ENCODE measurements at regions not wholly inside any gene's neighbourhood (a gene's known extent, or its start where the extent isn't known, plus 50 kb on each side); places are given as distances from the start of the nearest gene placed in this dataset.

GRCh38 chr5:67360047-67360446 lies 163.4 kb upstream of the CD180 start:
- no peak for TF ChIP-seq POLR2AphosphoS5 (IDR thresholded peaks at IDR 0.05; ENCODE audit: low read depth, low read length)
- TF ChIP-seq TAF1 (IDR thresholded peaks at IDR 0.05; ENCODE audit: borderline replicate concordance, low read depth, low read length): no peak
- no peak for TF ChIP-seq POLR2A (IDR thresholded peaks at IDR 0.05; ENCODE audit: low read depth, low read length)
- DNase-seq (ENCODE audit: insufficient read length): no peak
- FAIRE-seq: no peak

GRCh38 chr5:67358186-67358585 lies 161.6 kb upstream of the CD180 start:
- DNase-seq (ENCODE audit: insufficient read length) (no peak), FAIRE-seq (no peak)
- no peak for TF ChIP-seq POLR2A (IDR thresholded peaks at IDR 0.05; ENCODE audit: low read depth, low read length)
- TF ChIP-seq TAF1 (IDR thresholded peaks at IDR 0.05; ENCODE audit: borderline replicate concordance, low read depth, low read length): no peak
- TF ChIP-seq POLR2AphosphoS5 (IDR thresholded peaks at IDR 0.05; ENCODE audit: low read depth, low read length): no peak

GRCh38 chr5:67355120-67355713 lies 158.6 kb upstream of the CD180 start:
- TF ChIP-seq POLR2A (IDR thresholded peaks at IDR 0.05; ENCODE audit: low read depth, low read length): no peak
- TF ChIP-seq POLR2AphosphoS5 (IDR thresholded peaks at IDR 0.05; ENCODE audit: low read depth, low read length): no peak
- no peak for TF ChIP-seq TAF1 (IDR thresholded peaks at IDR 0.05; ENCODE audit: borderline replicate concordance, low read depth, low read length)
- no peak for FAIRE-seq
- DNase-seq (ENCODE audit: insufficient read length): no peak

DNA sequence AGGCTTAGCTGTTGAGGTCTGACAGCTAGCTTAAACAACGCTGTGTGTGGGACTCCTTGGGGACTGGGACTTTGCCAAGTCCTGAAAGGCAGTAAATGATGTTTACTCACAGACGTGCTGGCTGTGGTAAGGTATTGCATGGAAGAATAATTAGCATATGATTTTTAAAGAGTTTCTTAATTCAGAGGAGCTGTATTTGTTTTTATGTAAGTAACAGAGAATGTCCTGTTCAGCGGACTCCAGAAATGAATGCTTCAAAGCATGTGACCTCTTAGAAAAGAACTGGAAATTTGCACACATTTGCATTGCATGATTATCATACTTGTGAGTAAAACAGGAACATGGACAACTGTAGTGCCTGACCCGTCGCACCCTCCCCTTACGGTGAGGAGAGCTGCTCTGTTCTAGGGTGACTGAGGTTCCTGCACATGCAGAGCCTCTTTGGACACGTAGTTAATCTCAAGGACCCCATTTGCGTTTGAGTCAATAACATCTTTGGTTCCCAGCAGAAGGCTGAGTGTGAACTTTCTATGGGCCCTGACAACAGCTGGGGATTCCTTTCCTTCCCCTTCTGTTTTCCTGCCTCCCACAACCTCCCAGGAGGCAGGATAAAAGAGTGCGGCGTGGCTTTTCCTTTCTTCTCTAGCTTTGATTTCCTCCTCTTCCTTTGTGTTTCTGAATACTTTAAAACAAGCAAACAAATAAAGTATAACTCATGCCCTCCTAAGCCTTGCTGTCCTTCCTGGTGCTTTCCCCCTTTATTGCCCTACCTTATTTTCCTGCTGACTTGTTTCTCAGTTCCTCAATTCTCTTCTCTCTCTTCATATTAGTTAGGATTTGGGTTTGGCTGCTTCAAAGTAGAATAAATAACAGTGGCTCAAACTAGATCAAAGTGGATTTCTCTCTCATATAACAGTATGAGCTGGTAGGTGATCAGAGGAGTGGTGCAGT lies 157.2 kb upstream of the CD180 start:
- TF ChIP-seq POLR2AphosphoS5 (IDR thresholded peaks at IDR 0.05; ENCODE audit: low read depth, low read length): no peak
- no peak for TF ChIP-seq POLR2A (IDR thresholded peaks at IDR 0.05; ENCODE audit: low read depth, low read length)
- TF ChIP-seq TAF1 (IDR thresholded peaks at IDR 0.05; ENCODE audit: borderline replicate concordance, low read depth, low read length): no peak
- DNase-seq (ENCODE audit: insufficient read length): no peak
- FAIRE-seq: no peak

GRCh38 chr5:67350618-67351201 lies 154.1 kb upstream of the CD180 start:
- no peak for TF ChIP-seq POLR2AphosphoS5 (IDR thresholded peaks at IDR 0.05; ENCODE audit: low read depth, low read length)
- no peak for TF ChIP-seq TAF1 (IDR thresholded peaks at IDR 0.05; ENCODE audit: borderline replicate concordance, low read depth, low read length)
- no peak for TF ChIP-seq POLR2A (IDR thresholded peaks at IDR 0.05; ENCODE audit: low read depth, low read length)
- no peak for FAIRE-seq
- no peak for DNase-seq (ENCODE audit: insufficient read length)

- FAIRE-seq: no peak
- DNase-seq (ENCODE audit: insufficient read length): no peak
- TF ChIP-seq POLR2A (IDR thresholded peaks at IDR 0.05; ENCODE audit: low read depth, low read length) (no peak), POLR2AphosphoS5 (IDR thresholded peaks at IDR 0.05; ENCODE audit: low read depth, low read length) (no peak), TAF1 (IDR thresholded peaks at IDR 0.05; ENCODE audit: borderline replicate concordance, low read depth, low read length) (no peak)
Measured at GRCh38 chr5:67350185-67350584, 153.6 kb upstream of the CD180 start.

GRCh38 chr5:67347821-67348220 lies 151.2 kb upstream of the CD180 start:
- no peak for TF ChIP-seq POLR2A (IDR thresholded peaks at IDR 0.05; ENCODE audit: low read depth, low read length)
- TF ChIP-seq POLR2AphosphoS5 (IDR thresholded peaks at IDR 0.05; ENCODE audit: low read depth, low read length): no peak
- no peak for TF ChIP-seq TAF1 (IDR thresholded peaks at IDR 0.05; ENCODE audit: borderline replicate concordance, low read depth, low read length)
- FAIRE-seq (no peak), DNase-seq (ENCODE audit: insufficient read length) (no peak)

DNA sequence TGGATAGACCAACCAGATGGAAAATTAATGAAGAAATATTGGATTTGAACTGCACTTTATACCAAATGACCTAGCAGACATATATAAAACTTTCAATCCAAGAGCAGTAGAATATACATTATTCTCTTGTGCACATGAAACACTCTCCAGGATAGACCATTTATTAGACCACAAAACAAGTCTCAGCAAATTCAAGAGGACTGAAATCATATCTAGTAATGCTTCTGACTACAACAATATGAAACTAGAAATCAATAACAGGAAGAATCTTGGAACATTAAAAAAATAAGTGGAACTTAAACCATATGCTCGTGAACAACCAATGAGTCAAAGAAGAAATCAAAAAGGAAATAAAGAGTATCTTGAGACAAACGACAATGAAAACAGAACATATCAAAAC lies 150.0 kb upstream of the CD180 start:
- no peak for FAIRE-seq
- DNase-seq (ENCODE audit: insufficient read length): no peak
- TF ChIP-seq TAF1 (IDR thresholded peaks at IDR 0.05; ENCODE audit: borderline replicate concordance, low read depth, low read length) (no peak), POLR2A (IDR thresholded peaks at IDR 0.05; ENCODE audit: low read depth, low read length) (no peak), POLR2AphosphoS5 (IDR thresholded peaks at IDR 0.05; ENCODE audit: low read depth, low read length) (no peak)

DNA sequence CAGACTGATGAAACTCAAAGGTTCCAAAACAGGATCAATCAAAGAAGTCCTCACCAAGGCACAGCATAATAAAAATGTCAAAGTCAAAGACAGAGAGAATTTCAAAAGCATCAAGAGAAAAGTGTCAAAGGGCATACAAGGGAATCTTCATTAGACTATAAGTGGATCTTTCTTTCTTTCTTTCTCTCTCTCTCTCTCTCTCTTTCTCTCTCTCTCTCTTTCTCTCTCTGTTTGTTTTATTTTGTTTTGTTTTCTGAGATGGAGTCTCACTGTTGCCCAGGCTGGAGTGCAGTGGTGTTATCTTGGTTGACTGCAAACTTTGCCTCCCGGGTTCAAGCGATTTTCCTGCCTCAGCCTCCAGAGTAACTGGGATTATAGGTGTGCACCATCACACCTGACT lies 148.3 kb upstream of the CD180 start:
- DNase-seq (ENCODE audit: insufficient read length) (no peak), FAIRE-seq (no peak)
- TF ChIP-seq POLR2AphosphoS5 (IDR thresholded peaks at IDR 0.05; ENCODE audit: low read depth, low read length) (no peak), TAF1 (IDR thresholded peaks at IDR 0.05; ENCODE audit: borderline replicate concordance, low read depth, low read length) (no peak), POLR2A (IDR thresholded peaks at IDR 0.05; ENCODE audit: low read depth, low read length) (no peak)

- FAIRE-seq: no peak
- no peak for TF ChIP-seq POLR2A (IDR thresholded peaks at IDR 0.05; ENCODE audit: low read depth, low read length)
- TF ChIP-seq TAF1 (IDR thresholded peaks at IDR 0.05; ENCODE audit: borderline replicate concordance, low read depth, low read length): no peak
- TF ChIP-seq POLR2AphosphoS5 (IDR thresholded peaks at IDR 0.05; ENCODE audit: low read depth, low read length): no peak
Measured at GRCh38 chr5:67343835-67344234, 147.2 kb upstream of the CD180 start.

GRCh38 chr5:67341478-67341877 lies 144.9 kb upstream of the CD180 start:
- no peak for FAIRE-seq
- no peak for TF ChIP-seq TAF1 (IDR thresholded peaks at IDR 0.05; ENCODE audit: borderline replicate concordance, low read depth, low read length)
- TF ChIP-seq POLR2AphosphoS5 (IDR thresholded peaks at IDR 0.05; ENCODE audit: low read depth, low read length): no peak
- TF ChIP-seq POLR2A (IDR thresholded peaks at IDR 0.05; ENCODE audit: low read depth, low read length): no peak
- no peak for DNase-seq (ENCODE audit: insufficient read length)

More at GRCh38 chr5:67343835-67344234, 147.2 kb upstream of the CD180 start:
- no peak for DNase-seq (ENCODE audit: insufficient read length)
